Calu3 (cell line): ENCODE measurements at regions not wholly inside any gene's neighbourhood (a gene's known extent, or its start where the extent isn't known, plus 50 kb on each side); places are given as distances from the start of the nearest gene placed in this dataset.

Experiments used
- BruUV-seq: library from RNA; stranded (reverse); fragments of 400-500 nt; replicated peaks from 2 replicates; lab custom pipeline; 2021; lab: Mats Ljungman, UMichigan
- CTCF ChIA-PET: fragments of 300-600 bp; sonication (Branson Sonifier 250); formaldehyde crosslinking; loops from one replicate; lab custom pipeline; 2022; ENCODE audit warnings: antibody characterized with exemption; lab: Charles Lee
- DNase-seq: peaks from one replicate; pipeline ENCODE4 v3.0.0; 2022
- H3K27ac Mint-ChIP-seq: one replicate; pipeline ENCODE4 v1.8.0; 2022; ENCODE audit warnings: mixed read lengths; ENCODE audit not compliant: unreplicated experiment
- H3K27me3 Mint-ChIP-seq: one replicate; pipeline ENCODE4 v1.8.0; 2022; ENCODE audit warnings: mixed read lengths; ENCODE audit not compliant: unreplicated experiment
- H3K36me3 Mint-ChIP-seq: one replicate; pipeline ENCODE4 v1.8.0; 2022; ENCODE audit warnings: mild to moderate bottlenecking, moderate library complexity, mixed read lengths; ENCODE audit not compliant: insufficient read depth, unreplicated experiment
- H3K4me1 Mint-ChIP-seq: one replicate; pipeline ENCODE4 v1.8.0; 2022; ENCODE audit warnings: mild to moderate bottlenecking, low read depth, mixed read lengths; ENCODE audit not compliant: unreplicated experiment
- H3K4me3 Mint-ChIP-seq: one replicate; pipeline ENCODE4 v1.8.0; 2022; ENCODE audit warnings: mild to moderate bottlenecking, low read depth, moderate library complexity, mixed read lengths; ENCODE audit not compliant: unreplicated experiment
- H3K9me3 Mint-ChIP-seq: one replicate; pipeline ENCODE4 v1.8.0; 2022; ENCODE audit warnings: low read depth, mixed read lengths; ENCODE audit not compliant: unreplicated experiment
- intact Hi-C: fragments of 100-400 bp; cut with micrococcal nuclease; formaldehyde crosslinking; loops from one replicate; pipeline ENCODE4 v1.10.0; 2022; ENCODE audit not compliant: unreplicated experiment
- TF ChIP-seq, protein P1 (sequence below): fragments of 200-600 bp; IDR thresholded peaks from one replicate; pipeline ENCODE4 v1.8.0; 2022; ENCODE audit warnings: antibody characterized with exemption; ENCODE audit not compliant: unreplicated experiment

- no peak overlapping the region for H3K27ac Mint-ChIP-seq
- no peak for DNase-seq
Measured at GRCh38 chr4:137267024-137267423, 265.3 kb downstream of the PCDH18 start.

GRCh38 chr4:137266511-137266910, 265.8 kb downstream of the PCDH18 start:
- Mint-ChIP-seq H3K36me3 (no peaks in the 10 kb centered on the region), H3K4me3 (no peak overlapping the region), H3K4me1 (no peaks in the 10 kb centered on the region), H3K27ac (no peak overlapping the region), H3K27me3 (no peaks in the 10 kb centered on the region), H3K9me3 (no peaks in the 10 kb centered on the region)
- TF ChIP-seq, protein P1, sequence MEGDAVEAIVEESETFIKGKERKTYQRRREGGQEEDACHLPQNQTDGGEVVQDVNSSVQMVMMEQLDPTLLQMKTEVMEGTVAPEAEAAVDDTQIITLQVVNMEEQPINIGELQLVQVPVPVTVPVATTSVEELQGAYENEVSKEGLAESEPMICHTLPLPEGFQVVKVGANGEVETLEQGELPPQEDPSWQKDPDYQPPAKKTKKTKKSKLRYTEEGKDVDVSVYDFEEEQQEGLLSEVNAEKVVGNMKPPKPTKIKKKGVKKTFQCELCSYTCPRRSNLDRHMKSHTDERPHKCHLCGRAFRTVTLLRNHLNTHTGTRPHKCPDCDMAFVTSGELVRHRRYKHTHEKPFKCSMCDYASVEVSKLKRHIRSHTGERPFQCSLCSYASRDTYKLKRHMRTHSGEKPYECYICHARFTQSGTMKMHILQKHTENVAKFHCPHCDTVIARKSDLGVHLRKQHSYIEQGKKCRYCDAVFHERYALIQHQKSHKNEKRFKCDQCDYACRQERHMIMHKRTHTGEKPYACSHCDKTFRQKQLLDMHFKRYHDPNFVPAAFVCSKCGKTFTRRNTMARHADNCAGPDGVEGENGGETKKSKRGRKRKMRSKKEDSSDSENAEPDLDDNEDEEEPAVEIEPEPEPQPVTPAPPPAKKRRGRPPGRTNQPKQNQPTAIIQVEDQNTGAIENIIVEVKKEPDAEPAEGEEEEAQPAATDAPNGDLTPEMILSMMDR: no peak
- DNase-seq: no peak
- CTCF ChIA-PET: no interaction called here
- intact Hi-C loops: no loop called here
- BruUV-seq: no TSS peak

More at GRCh38 chr4:137267024-137267423, 265.3 kb downstream of the PCDH18 start:
- no peaks in the 10 kb centered on the region for H3K4me1 Mint-ChIP-seq
- TF ChIP-seq, protein P1: no peak
- H3K36me3 Mint-ChIP-seq: no peaks in the 10 kb centered on the region
- BruUV-seq: no TSS peak
- H3K4me3 Mint-ChIP-seq: no peak overlapping the region
- no peaks in the 10 kb centered on the region for H3K9me3 Mint-ChIP-seq
- CTCF ChIA-PET: no interaction called here
- intact Hi-C loops: no loop called here
- no peaks in the 10 kb centered on the region for H3K27me3 Mint-ChIP-seq

DNA sequence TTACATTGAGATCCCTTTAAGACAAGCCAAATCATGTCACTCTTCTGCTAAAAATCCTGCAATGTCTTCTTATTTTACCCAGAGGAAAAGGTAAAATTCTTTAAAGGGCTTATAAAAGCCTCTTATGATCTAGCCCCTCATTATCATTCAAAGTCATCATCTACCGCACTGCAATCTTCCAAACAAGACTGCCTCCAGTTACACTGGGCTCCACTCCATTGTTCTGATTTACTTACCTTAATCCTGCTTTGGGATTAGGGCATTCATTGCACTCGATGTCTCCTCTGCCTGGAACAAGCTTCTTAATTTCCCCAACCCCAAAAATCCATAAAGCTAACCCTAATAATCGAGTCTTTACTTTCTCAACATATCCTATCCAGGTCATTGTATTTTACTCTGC, 269.1 kb downstream of the PCDH18 start:
- intact Hi-C loops: no loop called here
- Mint-ChIP-seq H3K4me1 (no peaks in the 10 kb centered on the region), H3K27me3 (no peaks in the 10 kb centered on the region), H3K36me3 (no peaks in the 10 kb centered on the region), H3K27ac (no peak overlapping the region), H3K4me3 (no peak overlapping the region), H3K9me3 (no peaks in the 10 kb centered on the region)
- no TSS peak for BruUV-seq
- DNase-seq: no peak
- CTCF ChIA-PET: no interaction called here
- TF ChIP-seq, protein P1: no peak

DNA sequence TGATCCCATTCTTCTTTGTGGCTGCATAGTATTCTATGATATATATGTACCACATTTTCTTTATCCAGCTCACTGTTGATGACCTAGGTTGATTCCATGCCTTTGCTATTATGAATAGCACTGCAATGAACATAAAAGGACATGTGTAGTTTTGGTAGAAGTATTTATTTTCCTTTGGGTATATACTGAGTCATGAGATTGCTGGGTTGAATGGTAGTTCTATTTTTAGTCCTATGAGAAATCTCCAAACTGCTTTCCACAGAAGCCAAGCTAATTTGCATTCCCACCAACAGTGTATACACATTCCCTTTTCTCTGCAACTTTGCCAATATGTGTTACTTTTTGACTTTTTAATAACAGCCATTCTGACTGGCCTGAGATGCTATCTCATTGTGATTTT, 278.3 kb downstream of the PCDH18 start:
- Mint-ChIP-seq H3K4me3 (no peak overlapping the region), H3K9me3 (no peaks in the 10 kb centered on the region), H3K4me1 (no peaks in the 10 kb centered on the region), H3K36me3 (no peaks in the 10 kb centered on the region), H3K27me3 (no peaks in the 10 kb centered on the region), H3K27ac (no peak overlapping the region)
- no TSS peak for BruUV-seq
- TF ChIP-seq, protein P1: no peak
- DNase-seq: no peak
- intact Hi-C loops: no loop called here
- CTCF ChIA-PET: no interaction called here
